Activated naive CD8-positive, alpha-beta T cell treated with anti-CD3 and anti-CD28 coated beads, Interleukin-2, amount 50 U/mL, for 24 hours (primary cell): ENCODE measurements at regions not wholly inside any gene's neighbourhood (a gene's known extent, or its start where the extent isn't known, plus 50 kb on each side); places are given as distances from the start of the nearest gene placed in this dataset.
A peak's percentile ranks its signal among the peaks of the same experiment; 100 is the strongest.
"Not testable (repeated sequence)": the region's sequence is repeated elsewhere in the genome, so short reads cannot be mapped to it uniquely, and the experiment has no call there.

Source experiments
- ATAC-seq: fragments of 150-1000 bp; cut with Tn5 transposase; one replicate; pipeline ENCODE4 v1.10.0; 2021
- DNase-seq: peaks from one replicate; pipeline ENCODE4 v3.0.0; 2021
- H3K27ac Mint-ChIP-seq: one replicate; pipeline ENCODE4 v1.8.0; 2021; ENCODE audit warnings: mild to moderate bottlenecking, mixed read lengths
- H3K27me3 Mint-ChIP-seq: one replicate; pipeline ENCODE4 v1.8.0; 2021; ENCODE audit warnings: mixed read lengths
- H3K36me3 Mint-ChIP-seq: one replicate; pipeline ENCODE4 v1.8.0; 2021; ENCODE audit warnings: low read depth, mixed read lengths
- H3K4me1 Mint-ChIP-seq: one replicate; pipeline ENCODE4 v1.8.0; 2021; ENCODE audit warnings: mixed read lengths
- H3K4me3 Mint-ChIP-seq: one replicate; pipeline ENCODE4 v1.8.0; 2021; ENCODE audit warnings: mild to moderate bottlenecking, moderate library complexity, mixed read lengths
- H3K9me3 Mint-ChIP-seq: one replicate; pipeline ENCODE4 v1.8.0; 2021; ENCODE audit warnings: mixed read lengths

GRCh38 chr5:115429345-115429940 is 115.1 kb downstream of the FEM1C start:
- Mint-ChIP-seq H3K36me3 (no peaks in the 10 kb centered on the region), H3K9me3 (no peaks in the 10 kb centered on the region), H3K4me1 (no peaks in the 10 kb centered on the region), H3K4me3 (no peak overlapping the region), H3K27ac (no peak overlapping the region), H3K27me3 (peaks cover 6% of the 10 kb centered on the region)
- ATAC-seq (no peak), DNase-seq (no peak)

GRCh38 chr5:115428676-115429075 is 115.9 kb downstream of the FEM1C start:
- Mint-ChIP-seq H3K4me3 (no peak overlapping the region), H3K36me3 (no peaks in the 10 kb centered on the region), H3K27ac (no peak overlapping the region), H3K9me3 (no peaks in the 10 kb centered on the region), H3K27me3 (peaks cover 9% of the 10 kb centered on the region), H3K4me1 (no peaks in the 10 kb centered on the region)
- no peak for ATAC-seq
- DNase-seq = no peak

- H3K9me3 Mint-ChIP-seq = no peaks in the 10 kb centered on the region
- no peak overlapping the region for H3K27ac Mint-ChIP-seq
- H3K4me3 Mint-ChIP-seq = no peak overlapping the region
- no peak for DNase-seq
- ATAC-seq = no peak
- peaks cover 9% of the 10 kb centered on the region for H3K27me3 Mint-ChIP-seq
- H3K36me3 Mint-ChIP-seq = no peaks in the 10 kb centered on the region
- H3K4me1 Mint-ChIP-seq = no peaks in the 10 kb centered on the region
Measured at GRCh38 chr5:115428248-115428647, 116.3 kb downstream of the FEM1C start.

- Mint-ChIP-seq H3K9me3 (no peaks in the 10 kb centered on the region), H3K4me3 (no peak overlapping the region), H3K36me3 (no peaks in the 10 kb centered on the region), H3K4me1 (peaks cover 9% of the 10 kb centered on the region), H3K27ac (no peak overlapping the region), H3K27me3 (peaks cover 13% of the 10 kb centered on the region)
- ATAC-seq (no peak), DNase-seq (no peak)
Measured at GRCh38 chr5:115424446-115424845, 120.1 kb downstream of the FEM1C start.

- Mint-ChIP-seq H3K9me3 (no peaks in the 10 kb centered on the region), H3K4me3 (no peak overlapping the region), H3K36me3 (no peaks in the 10 kb centered on the region), H3K27ac (no peak overlapping the region), H3K27me3 (peaks cover 13% of the 10 kb centered on the region), H3K4me1 (peaks cover 9% of the 10 kb centered on the region)
- ATAC-seq = no peak
- no peak for DNase-seq
Measured at GRCh38 chr5:115424030-115424429, 120.5 kb downstream of the FEM1C start.

GRCh38 chr5:115423541-115423940 is 121.0 kb downstream of the FEM1C start:
- no peak for DNase-seq
- peaks cover 9% of the 10 kb centered on the region for H3K4me1 Mint-ChIP-seq

GRCh38 chr5:115423051-115423450 is 121.5 kb downstream of the FEM1C start:
- Mint-ChIP-seq H3K9me3 (no peaks in the 10 kb centered on the region), H3K27me3 (peaks cover 16% of the 10 kb centered on the region), H3K4me3 (no peak overlapping the region), H3K36me3 (no peaks in the 10 kb centered on the region), H3K4me1 (peaks cover 9% of the 10 kb centered on the region), H3K27ac (no peak overlapping the region)
- no peak for DNase-seq
- no peak for ATAC-seq

More at GRCh38 chr5:115423541-115423940, 121.0 kb downstream of the FEM1C start:
- Mint-ChIP-seq H3K27me3 (peaks cover 16% of the 10 kb centered on the region), H3K27ac (no peak overlapping the region), H3K36me3 (no peaks in the 10 kb centered on the region), H3K9me3 (no peaks in the 10 kb centered on the region), H3K4me3 (no peak overlapping the region)
- ATAC-seq = no peak

- not testable (repeated sequence) for H3K27ac Mint-ChIP-seq, H3K36me3 Mint-ChIP-seq, H3K9me3 Mint-ChIP-seq, DNase-seq, ATAC-seq, H3K4me3 Mint-ChIP-seq, H3K4me1 Mint-ChIP-seq
- H3K27me3 Mint-ChIP-seq = peaks cover 20% of the 10 kb centered on the region
Measured at GRCh38 chr5:115420812-115421211, 123.8 kb downstream of the FEM1C start.

GRCh38 chr5:115419846-115420585 is 123.6 kb upstream of the CCDC112 start:
- peaks cover 15% of the 10 kb centered on the region for H3K27me3 Mint-ChIP-seq
- ATAC-seq (peak; percentile 73), DNase-seq (no peak)
- H3K4me3 Mint-ChIP-seq = no peak overlapping the region
- H3K36me3 Mint-ChIP-seq = no peaks in the 10 kb centered on the region
- no peaks in the 10 kb centered on the region for H3K9me3 Mint-ChIP-seq
- H3K27ac Mint-ChIP-seq = no peak overlapping the region
- H3K4me1 Mint-ChIP-seq = peaks cover 10% of the 10 kb centered on the region

GRCh38 chr5:115418788-115419187 is 122.3 kb upstream of the CCDC112 start:
- Mint-ChIP-seq H3K4me3 (no peak overlapping the region), H3K27ac (no peak overlapping the region), H3K27me3 (peaks cover 13% of the 10 kb centered on the region), H3K36me3 (no peaks in the 10 kb centered on the region), H3K9me3 (no peaks in the 10 kb centered on the region), H3K4me1 (peaks cover 14% of the 10 kb centered on the region)
- ATAC-seq = no peak
- no peak for DNase-seq

GRCh38 chr5:115417076-115417475 is 120.6 kb upstream of the CCDC112 start:
- ATAC-seq (no peak), DNase-seq (no peak)
- Mint-ChIP-seq H3K4me3 (no peak overlapping the region), H3K27me3 (peaks cover 7% of the 10 kb centered on the region), H3K27ac (no peak overlapping the region), H3K9me3 (no peaks in the 10 kb centered on the region), H3K4me1 (peaks cover 14% of the 10 kb centered on the region), H3K36me3 (no peaks in the 10 kb centered on the region)

- no peak overlapping the region for H3K27ac Mint-ChIP-seq
- H3K36me3 Mint-ChIP-seq = no peaks in the 10 kb centered on the region
- no peak overlapping the region for H3K4me3 Mint-ChIP-seq
- peak; percentile 6 for DNase-seq
- no peaks in the 10 kb centered on the region for H3K9me3 Mint-ChIP-seq
- peak; percentile 76 for ATAC-seq
- peaks cover 7% of the 10 kb centered on the region for H3K27me3 Mint-ChIP-seq
- peaks cover 9% of the 10 kb centered on the region for H3K4me1 Mint-ChIP-seq
Measured at GRCh38 chr5:115415143-115415491, 118.7 kb upstream of the CCDC112 start.

- no peak for DNase-seq
- no peaks in the 10 kb centered on the region for H3K36me3 Mint-ChIP-seq
- peaks cover 6% of the 10 kb centered on the region for H3K4me1 Mint-ChIP-seq
- H3K4me3 Mint-ChIP-seq = no peak overlapping the region
- peak overlapping the region; percentile 40 for H3K27ac Mint-ChIP-seq
- no peaks in the 10 kb centered on the region for H3K9me3 Mint-ChIP-seq
- peaks cover 7% of the 10 kb centered on the region for H3K27me3 Mint-ChIP-seq
- no peak for ATAC-seq
Measured at GRCh38 chr5:115414406-115415142, 118.1 kb upstream of the CCDC112 start.

GRCh38 chr5:115413651-115414050 is 117.2 kb upstream of the CCDC112 start:
- Mint-ChIP-seq H3K36me3 (no peaks in the 10 kb centered on the region), H3K9me3 (no peaks in the 10 kb centered on the region), H3K4me3 (no peak overlapping the region), H3K27me3 (peaks cover 7% of the 10 kb centered on the region), H3K4me1 (peaks cover 5% of the 10 kb centered on the region), H3K27ac (no peak overlapping the region)
- DNase-seq (no peak), ATAC-seq (no peak)

- DNase-seq (no peak), ATAC-seq (no peak)
- H3K36me3 Mint-ChIP-seq = no peaks in the 10 kb centered on the region
- no peaks in the 10 kb centered on the region for H3K4me1 Mint-ChIP-seq
- H3K4me3 Mint-ChIP-seq = no peak overlapping the region
- H3K27ac Mint-ChIP-seq = no peak overlapping the region
- H3K9me3 Mint-ChIP-seq = no peaks in the 10 kb centered on the region
- peaks cover 19% of the 10 kb centered on the region for H3K27me3 Mint-ChIP-seq
Measured at GRCh38 chr5:115409094-115409493, 112.6 kb upstream of the CCDC112 start.
